MCF 10A (cell line): ENCODE measurements at regions not wholly inside any gene's neighbourhood (a gene's known extent, or its start where the extent isn't known, plus 50 kb on each side); places are given as distances from the start of the nearest gene placed in this dataset.

Experiments used
- BruUV-seq: library from RNA; stranded (reverse); fragments of 400-500 nt; replicated peaks from 2 replicates; lab custom pipeline; 2021; lab: Mats Ljungman, UMichigan
- CTCF ChIA-PET: fragments of 300-600 bp; sonication (Branson Sonifier 250); formaldehyde crosslinking; extraction: SDS; loops from one replicate; lab custom pipeline; 2021; ENCODE audit warnings: antibody characterized with exemption, inconsistent platforms; lab: Yijun Ruan, JAX
- POLR2A ChIA-PET: fragments of 300-600, 350-650 bp; sonication (Branson Sonifier 250); formaldehyde crosslinking; extraction: SDS; loops from one replicate; lab custom pipeline; 2020; ENCODE audit warnings: antibody characterized with exemption, inconsistent platforms; lab: Yijun Ruan, JAX
- DNase-seq: peaks from one replicate; pipeline ENCODE4 v3.0.0-alpha.2; 2018; ENCODE audit not compliant: unreplicated experiment
- H3K27ac Mint-ChIP-seq: one replicate; pipeline ENCODE4 v1.8.0; 2022; ENCODE audit warnings: mild to moderate bottlenecking, low read depth, mixed read lengths; ENCODE audit not compliant: unreplicated experiment
- H3K27me3 Mint-ChIP-seq: one replicate; pipeline ENCODE4 v1.8.0; 2022; ENCODE audit warnings: mixed read lengths; ENCODE audit not compliant: insufficient read depth, unreplicated experiment
- H3K36me3 Mint-ChIP-seq: one replicate; pipeline ENCODE4 v1.8.0; 2022; ENCODE audit warnings: mild to moderate bottlenecking, moderate library complexity, mixed read lengths; ENCODE audit not compliant: insufficient read depth, unreplicated experiment
- H3K4me1 Mint-ChIP-seq: one replicate; pipeline ENCODE4 v1.8.0; 2022; ENCODE audit warnings: mixed read lengths; ENCODE audit not compliant: insufficient read depth, unreplicated experiment
- H3K4me3 Mint-ChIP-seq: one replicate; pipeline ENCODE4 v1.8.0; 2022; ENCODE audit warnings: mild to moderate bottlenecking, moderate library complexity, mixed read lengths; ENCODE audit not compliant: unreplicated experiment
- H3K9me3 Mint-ChIP-seq: one replicate; pipeline ENCODE4 v1.8.0; 2022; ENCODE audit warnings: mixed read lengths; ENCODE audit not compliant: unreplicated experiment
- intact Hi-C: fragments of 100-400 bp; cut with micrococcal nuclease; formaldehyde crosslinking; loops from 2 replicates; pipeline ENCODE4 v1.14.1; 2022
- TF ChIP-seq, protein P1 (sequence below): fragments of 200-600 bp; IDR thresholded peaks from one replicate; pipeline ENCODE4 v1.8.0; 2022; ENCODE audit warnings: antibody characterized with exemption, mild to moderate bottlenecking; ENCODE audit not compliant: unreplicated experiment

DNA sequence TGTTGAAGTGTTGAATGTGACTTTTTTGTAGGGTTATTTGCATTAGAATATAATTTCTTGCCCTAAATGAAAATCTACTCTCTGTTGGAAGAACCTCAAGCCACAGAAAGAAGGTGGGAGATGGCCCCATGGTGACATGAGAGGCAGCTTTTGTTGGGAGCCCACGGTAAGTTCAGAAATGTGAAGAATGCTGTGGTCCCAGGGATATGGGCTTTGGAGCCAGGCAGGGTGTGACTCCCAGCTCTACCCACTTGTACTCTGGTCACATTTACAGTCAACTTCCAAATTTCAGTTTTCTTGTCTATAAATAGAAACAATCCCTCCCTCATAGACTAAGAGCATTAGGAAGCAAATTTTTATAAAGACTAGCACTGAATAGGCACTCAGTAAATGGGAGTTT is 177.8 kb downstream of the RAB28 start:
- Mint-ChIP-seq H3K4me1 (peaks cover 6% of the 10 kb centered on the region), H3K36me3 (no peaks in the 10 kb centered on the region), H3K27me3 (no peaks in the 10 kb centered on the region), H3K4me3 (no peak overlapping the region), H3K27ac (no peak overlapping the region), H3K9me3 (peaks cover 8% of the 10 kb centered on the region)
- intact Hi-C loops, result no loop called here
- no TSS peak for BruUV-seq
- TF ChIP-seq, protein P1, sequence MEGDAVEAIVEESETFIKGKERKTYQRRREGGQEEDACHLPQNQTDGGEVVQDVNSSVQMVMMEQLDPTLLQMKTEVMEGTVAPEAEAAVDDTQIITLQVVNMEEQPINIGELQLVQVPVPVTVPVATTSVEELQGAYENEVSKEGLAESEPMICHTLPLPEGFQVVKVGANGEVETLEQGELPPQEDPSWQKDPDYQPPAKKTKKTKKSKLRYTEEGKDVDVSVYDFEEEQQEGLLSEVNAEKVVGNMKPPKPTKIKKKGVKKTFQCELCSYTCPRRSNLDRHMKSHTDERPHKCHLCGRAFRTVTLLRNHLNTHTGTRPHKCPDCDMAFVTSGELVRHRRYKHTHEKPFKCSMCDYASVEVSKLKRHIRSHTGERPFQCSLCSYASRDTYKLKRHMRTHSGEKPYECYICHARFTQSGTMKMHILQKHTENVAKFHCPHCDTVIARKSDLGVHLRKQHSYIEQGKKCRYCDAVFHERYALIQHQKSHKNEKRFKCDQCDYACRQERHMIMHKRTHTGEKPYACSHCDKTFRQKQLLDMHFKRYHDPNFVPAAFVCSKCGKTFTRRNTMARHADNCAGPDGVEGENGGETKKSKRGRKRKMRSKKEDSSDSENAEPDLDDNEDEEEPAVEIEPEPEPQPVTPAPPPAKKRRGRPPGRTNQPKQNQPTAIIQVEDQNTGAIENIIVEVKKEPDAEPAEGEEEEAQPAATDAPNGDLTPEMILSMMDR, result no peak
- DNase-seq, result no peak
- POLR2A ChIA-PET, result no interaction called here
- CTCF ChIA-PET, result no interaction called here

DNA sequence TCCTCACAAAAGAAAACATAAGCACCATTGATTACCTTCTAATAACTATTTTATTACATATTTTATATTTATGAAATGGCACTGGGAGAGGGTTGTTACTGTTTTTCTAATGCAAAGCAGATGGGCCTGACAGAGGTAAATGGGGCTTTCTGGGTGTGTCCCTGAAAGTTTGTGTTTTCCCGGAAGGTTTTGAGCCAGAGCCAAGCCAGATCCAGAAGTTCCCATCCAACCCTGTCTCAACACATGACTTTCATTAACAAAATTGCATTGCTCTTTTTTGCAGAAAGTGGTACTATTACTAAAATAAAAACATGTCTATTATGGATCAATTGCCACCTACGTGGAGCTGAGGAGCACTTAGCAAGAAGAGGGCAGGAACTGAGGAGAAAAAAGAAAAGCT is 181.3 kb downstream of the RAB28 start:
- ChIA-PET POLR2A (no interaction called here), CTCF (interaction anchor here (0.7 kb wide), 1 partner anchor 25 kb away, joined by 3 read pairs; no protein-coding TSS in a partner anchor)
- Mint-ChIP-seq H3K36me3 (no peaks in the 10 kb centered on the region), H3K4me3 (no peak overlapping the region), H3K27ac (no peak overlapping the region), H3K27me3 (no peaks in the 10 kb centered on the region), H3K4me1 (no peaks in the 10 kb centered on the region), H3K9me3 (peaks cover 23% of the 10 kb centered on the region)
- TF ChIP-seq, protein P1, result no peak
- no peak for DNase-seq
- BruUV-seq, result no TSS peak
- intact Hi-C loops, result no loop called here

DNA sequence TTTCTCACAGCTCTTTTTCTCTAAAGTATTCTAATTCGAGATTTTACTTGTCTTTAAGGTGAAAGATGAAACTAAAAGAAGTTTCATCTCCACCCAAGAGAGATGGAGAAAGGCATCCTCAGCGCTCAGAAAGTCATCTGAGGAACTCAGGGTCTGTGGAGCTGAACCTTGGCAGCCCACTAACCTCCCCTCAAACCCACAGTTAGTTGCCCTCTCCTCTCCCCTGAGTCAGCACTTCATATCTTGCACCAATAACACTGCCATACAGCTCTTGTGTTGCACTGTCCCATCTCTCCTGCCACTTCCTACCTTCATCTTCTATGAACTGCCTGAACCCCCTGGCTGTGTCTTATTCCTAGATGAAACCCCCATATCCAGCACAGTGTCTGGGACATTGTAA is 184.8 kb downstream of the RAB28 start:
- H3K27me3 Mint-ChIP-seq, result no peaks in the 10 kb centered on the region
- H3K4me1 Mint-ChIP-seq, result no peaks in the 10 kb centered on the region
- H3K9me3 Mint-ChIP-seq, result peaks cover 15% of the 10 kb centered on the region
- CTCF ChIA-PET, result no interaction called here
- no peak overlapping the region for H3K4me3 Mint-ChIP-seq
- intact Hi-C loops, result no loop called here
- BruUV-seq, result no TSS peak
- peaks cover 6% of the 10 kb centered on the region for H3K36me3 Mint-ChIP-seq
- POLR2A ChIA-PET, result no interaction called here
- DNase-seq, result no peak
- TF ChIP-seq, protein P1, result no peak
- H3K27ac Mint-ChIP-seq, result no peak overlapping the region

DNA sequence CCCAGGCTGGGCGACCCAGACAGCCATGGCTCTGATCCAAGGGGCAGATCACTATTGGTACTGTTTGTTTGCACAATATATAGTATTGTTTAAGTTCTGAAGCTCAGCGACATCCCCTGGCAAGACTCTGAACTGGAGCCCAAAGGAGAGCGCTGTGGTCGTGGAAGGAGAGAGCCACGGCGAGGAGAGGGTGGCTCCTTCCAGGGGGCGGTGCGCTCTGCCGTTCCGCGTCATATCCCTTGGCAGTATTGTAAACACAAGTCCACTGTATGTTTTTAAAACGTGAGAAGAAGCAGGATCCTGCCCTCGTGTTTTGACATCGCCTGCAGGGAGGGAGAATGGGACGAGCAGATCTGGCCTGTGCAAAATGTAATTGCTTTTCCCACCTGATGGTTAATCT is 185.5 kb downstream of the RAB28 start:
- no peak for DNase-seq
- CTCF ChIA-PET, result interaction anchor here (0.9 kb wide), 1 partner anchor 178 kb away, joined by 3 read pairs; no protein-coding TSS in a partner anchor
- no peak overlapping the region for H3K4me3 Mint-ChIP-seq
- no TSS peak for BruUV-seq
- no peaks in the 10 kb centered on the region for H3K4me1 Mint-ChIP-seq
- H3K27me3 Mint-ChIP-seq, result no peaks in the 10 kb centered on the region
- TF ChIP-seq, protein P1, result no peak
- POLR2A ChIA-PET, result interaction anchor here (0.6 kb wide), 1 partner anchor 135 kb away, joined by 4 read pairs; no protein-coding TSS in a partner anchor
- peaks cover 15% of the 10 kb centered on the region for H3K9me3 Mint-ChIP-seq
- H3K27ac Mint-ChIP-seq, result no peak overlapping the region
- intact Hi-C loops, result no loop called here
- peaks cover 6% of the 10 kb centered on the region for H3K36me3 Mint-ChIP-seq
